ENCODE measurements at regions not wholly inside any gene's neighbourhood (a gene's known extent, or its start where the extent isn't known, plus 50 kb on each side); places are given as distances from the start of the nearest gene placed in this dataset.

- H3K4me1 Mint-ChIP-seq, result peaks cover 4% of the 10 kb centered on the region
- H3K27ac Mint-ChIP-seq, result no peak overlapping the region
- TF ChIP-seq, protein P1, sequence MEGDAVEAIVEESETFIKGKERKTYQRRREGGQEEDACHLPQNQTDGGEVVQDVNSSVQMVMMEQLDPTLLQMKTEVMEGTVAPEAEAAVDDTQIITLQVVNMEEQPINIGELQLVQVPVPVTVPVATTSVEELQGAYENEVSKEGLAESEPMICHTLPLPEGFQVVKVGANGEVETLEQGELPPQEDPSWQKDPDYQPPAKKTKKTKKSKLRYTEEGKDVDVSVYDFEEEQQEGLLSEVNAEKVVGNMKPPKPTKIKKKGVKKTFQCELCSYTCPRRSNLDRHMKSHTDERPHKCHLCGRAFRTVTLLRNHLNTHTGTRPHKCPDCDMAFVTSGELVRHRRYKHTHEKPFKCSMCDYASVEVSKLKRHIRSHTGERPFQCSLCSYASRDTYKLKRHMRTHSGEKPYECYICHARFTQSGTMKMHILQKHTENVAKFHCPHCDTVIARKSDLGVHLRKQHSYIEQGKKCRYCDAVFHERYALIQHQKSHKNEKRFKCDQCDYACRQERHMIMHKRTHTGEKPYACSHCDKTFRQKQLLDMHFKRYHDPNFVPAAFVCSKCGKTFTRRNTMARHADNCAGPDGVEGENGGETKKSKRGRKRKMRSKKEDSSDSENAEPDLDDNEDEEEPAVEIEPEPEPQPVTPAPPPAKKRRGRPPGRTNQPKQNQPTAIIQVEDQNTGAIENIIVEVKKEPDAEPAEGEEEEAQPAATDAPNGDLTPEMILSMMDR (IDR thresholded peaks at IDR 0.05; ENCODE audit: unreplicated experiment), result no peak
- no peaks in the 10 kb centered on the region for H3K9me3 Mint-ChIP-seq
- no peak overlapping the region for H3K4me3 Mint-ChIP-seq
- H3K36me3 Mint-ChIP-seq, result no peaks in the 10 kb centered on the region
- no peak for DNase-seq (ENCODE audit: low spot score in 2 of 2, unreplicated experiment in 2 of 2)
- peaks cover 10% of the 10 kb centered on the region for H3K27me3 Mint-ChIP-seq (ENCODE audit: low read depth)
Measured at GRCh38 chr11:30131535-30131934, 99.3 kb upstream of the FSHB start.

DNA sequence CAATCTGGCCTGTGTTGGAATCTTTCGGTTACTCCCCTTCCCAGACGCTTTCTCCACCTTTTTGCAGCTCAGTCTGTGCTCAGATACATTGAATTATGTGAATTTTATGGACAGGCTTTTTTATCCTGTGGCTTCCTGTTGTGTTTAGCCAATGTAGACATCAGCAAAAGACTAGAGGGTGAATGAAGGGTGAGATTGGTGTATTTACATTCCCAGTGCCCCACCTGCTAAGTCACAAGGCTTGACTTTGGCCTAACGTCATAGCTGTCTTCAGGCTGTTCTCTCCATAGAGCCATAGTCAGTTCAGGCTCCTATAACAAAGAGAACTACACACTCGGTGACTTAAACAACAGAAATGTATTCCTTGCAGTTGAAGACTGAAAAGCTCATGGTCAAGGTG is 97.5 kb upstream of the FSHB start:
- Mint-ChIP-seq H3K4me3 (no peak overlapping the region), H3K36me3 (no peaks in the 10 kb centered on the region), H3K27me3 (ENCODE audit: low read depth) (peaks cover 10% of the 10 kb centered on the region), H3K27ac (no peak overlapping the region), H3K4me1 (peaks cover 4% of the 10 kb centered on the region), H3K9me3 (no peaks in the 10 kb centered on the region)
- DNase-seq (ENCODE audit: low spot score in 2 of 2, unreplicated experiment in 2 of 2), result no peak
- TF ChIP-seq, protein P1 (IDR thresholded peaks at IDR 0.05; ENCODE audit: unreplicated experiment), result no peak

- DNase-seq (ENCODE audit: low spot score in 2 of 2, unreplicated experiment in 2 of 2), result no peak
Measured at GRCh38 chr11:30143098-30143705, 87.6 kb upstream of the FSHB start.

GRCh38 chr11:30147293-30147692 is 83.5 kb upstream of the FSHB start:
- no peaks in the 10 kb centered on the region for H3K36me3 Mint-ChIP-seq
- no peak overlapping the region for H3K4me3 Mint-ChIP-seq
- no peak overlapping the region for H3K27ac Mint-ChIP-seq
- H3K9me3 Mint-ChIP-seq, result no peaks in the 10 kb centered on the region
- TF ChIP-seq, protein P1 (IDR thresholded peaks at IDR 0.05; ENCODE audit: unreplicated experiment), result no peak
- no peak for DNase-seq (ENCODE audit: low spot score in 2 of 2, unreplicated experiment in 2 of 2)
- H3K27me3 Mint-ChIP-seq (ENCODE audit: low read depth), result peaks cover 4% of the 10 kb centered on the region
- peaks cover 17% of the 10 kb centered on the region for H3K4me1 Mint-ChIP-seq

More at GRCh38 chr11:30143098-30143705, 87.6 kb upstream of the FSHB start:
- H3K4me3 Mint-ChIP-seq, result no peak overlapping the region
- no peaks in the 10 kb centered on the region for H3K4me1 Mint-ChIP-seq
- TF ChIP-seq, protein P1 (IDR thresholded peaks at IDR 0.05; ENCODE audit: unreplicated experiment), result peak; percentile 88
- peaks cover 4% of the 10 kb centered on the region for H3K9me3 Mint-ChIP-seq
- H3K27me3 Mint-ChIP-seq (ENCODE audit: low read depth), result peaks cover 4% of the 10 kb centered on the region
- H3K36me3 Mint-ChIP-seq, result no peaks in the 10 kb centered on the region
- no peak overlapping the region for H3K27ac Mint-ChIP-seq

GRCh38 chr11:30149998-30150397 is 80.8 kb upstream of the FSHB start:
- Mint-ChIP-seq H3K9me3 (no peaks in the 10 kb centered on the region), H3K4me3 (no peak overlapping the region), H3K27ac (peak overlapping the region; percentile 22), H3K4me1 (peaks cover 20% of the 10 kb centered on the region), H3K36me3 (no peaks in the 10 kb centered on the region), H3K27me3 (ENCODE audit: low read depth) (peaks cover 4% of the 10 kb centered on the region)
- DNase-seq (ENCODE audit: low spot score in 2 of 2, unreplicated experiment in 2 of 2), result no peak
- TF ChIP-seq, protein P1 (IDR thresholded peaks at IDR 0.05; ENCODE audit: unreplicated experiment), result no peak

GRCh38 chr11:30150425-30150824 is 80.4 kb upstream of the FSHB start:
- Mint-ChIP-seq H3K27me3 (ENCODE audit: low read depth) (peaks cover 4% of the 10 kb centered on the region), H3K4me3 (no peak overlapping the region), H3K4me1 (peaks cover 24% of the 10 kb centered on the region), H3K27ac (peak overlapping the region; percentile 22), H3K36me3 (no peaks in the 10 kb centered on the region), H3K9me3 (no peaks in the 10 kb centered on the region)
- DNase-seq (ENCODE audit: low spot score in 2 of 2, unreplicated experiment in 2 of 2), result no peak
- TF ChIP-seq, protein P1 (IDR thresholded peaks at IDR 0.05; ENCODE audit: unreplicated experiment), result no peak
